AG09309 (cell line): ENCODE measurements at regions not wholly inside any gene's neighbourhood (a gene's known extent, or its start where the extent isn't known, plus 50 kb on each side); places are given as distances from the start of the nearest gene placed in this dataset.

Experiments
- DNase-seq: peaks from one replicate; pipeline ENCODE4 v3.0.0-alpha.2; 2010; ENCODE audit warnings: low read depth
- H3K4me3 ChIP-seq: 2 replicates; pipeline ENCODE4 v1.5.1; 2011; ENCODE audit warnings: mild to moderate bottlenecking, low read depth, low read length, moderate library complexity; ENCODE audit not compliant: control insufficient read depth
- TF ChIP-seq, protein P1 (sequence below): IDR thresholded peaks from 2 replicates; pipeline ENCODE4 v1.5.1; 2011; ENCODE audit warnings: mild to moderate bottlenecking, low read depth, low read length, inconsistent platforms; ENCODE audit not compliant: insufficient read depth, control insufficient read depth; ENCODE audit errors: missing control alignments

DNA sequence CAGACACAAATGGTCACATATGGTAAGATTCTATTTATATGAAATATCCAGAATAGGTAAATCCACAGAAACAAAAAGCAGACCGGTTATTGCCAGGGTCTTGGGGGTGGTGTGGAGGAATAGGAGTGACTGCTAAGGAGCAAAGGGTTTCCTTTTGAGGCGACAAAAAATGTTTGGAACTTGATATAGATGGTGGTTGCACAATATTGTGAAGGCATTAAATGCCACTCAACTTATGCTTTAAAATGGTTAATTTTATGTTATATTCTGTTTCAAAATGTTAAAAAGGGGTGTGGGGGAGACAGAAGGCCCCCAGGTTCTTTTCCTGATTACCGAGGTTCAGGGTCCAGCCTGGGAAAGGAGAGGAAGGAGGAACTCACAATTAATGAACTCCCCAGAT, 304.4 kb downstream of the RRAGC start:
- DNase-seq, result no peak
- no peak overlapping the region for H3K4me3 ChIP-seq
- TF ChIP-seq, protein P1, sequence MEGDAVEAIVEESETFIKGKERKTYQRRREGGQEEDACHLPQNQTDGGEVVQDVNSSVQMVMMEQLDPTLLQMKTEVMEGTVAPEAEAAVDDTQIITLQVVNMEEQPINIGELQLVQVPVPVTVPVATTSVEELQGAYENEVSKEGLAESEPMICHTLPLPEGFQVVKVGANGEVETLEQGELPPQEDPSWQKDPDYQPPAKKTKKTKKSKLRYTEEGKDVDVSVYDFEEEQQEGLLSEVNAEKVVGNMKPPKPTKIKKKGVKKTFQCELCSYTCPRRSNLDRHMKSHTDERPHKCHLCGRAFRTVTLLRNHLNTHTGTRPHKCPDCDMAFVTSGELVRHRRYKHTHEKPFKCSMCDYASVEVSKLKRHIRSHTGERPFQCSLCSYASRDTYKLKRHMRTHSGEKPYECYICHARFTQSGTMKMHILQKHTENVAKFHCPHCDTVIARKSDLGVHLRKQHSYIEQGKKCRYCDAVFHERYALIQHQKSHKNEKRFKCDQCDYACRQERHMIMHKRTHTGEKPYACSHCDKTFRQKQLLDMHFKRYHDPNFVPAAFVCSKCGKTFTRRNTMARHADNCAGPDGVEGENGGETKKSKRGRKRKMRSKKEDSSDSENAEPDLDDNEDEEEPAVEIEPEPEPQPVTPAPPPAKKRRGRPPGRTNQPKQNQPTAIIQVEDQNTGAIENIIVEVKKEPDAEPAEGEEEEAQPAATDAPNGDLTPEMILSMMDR, result no peak

DNA sequence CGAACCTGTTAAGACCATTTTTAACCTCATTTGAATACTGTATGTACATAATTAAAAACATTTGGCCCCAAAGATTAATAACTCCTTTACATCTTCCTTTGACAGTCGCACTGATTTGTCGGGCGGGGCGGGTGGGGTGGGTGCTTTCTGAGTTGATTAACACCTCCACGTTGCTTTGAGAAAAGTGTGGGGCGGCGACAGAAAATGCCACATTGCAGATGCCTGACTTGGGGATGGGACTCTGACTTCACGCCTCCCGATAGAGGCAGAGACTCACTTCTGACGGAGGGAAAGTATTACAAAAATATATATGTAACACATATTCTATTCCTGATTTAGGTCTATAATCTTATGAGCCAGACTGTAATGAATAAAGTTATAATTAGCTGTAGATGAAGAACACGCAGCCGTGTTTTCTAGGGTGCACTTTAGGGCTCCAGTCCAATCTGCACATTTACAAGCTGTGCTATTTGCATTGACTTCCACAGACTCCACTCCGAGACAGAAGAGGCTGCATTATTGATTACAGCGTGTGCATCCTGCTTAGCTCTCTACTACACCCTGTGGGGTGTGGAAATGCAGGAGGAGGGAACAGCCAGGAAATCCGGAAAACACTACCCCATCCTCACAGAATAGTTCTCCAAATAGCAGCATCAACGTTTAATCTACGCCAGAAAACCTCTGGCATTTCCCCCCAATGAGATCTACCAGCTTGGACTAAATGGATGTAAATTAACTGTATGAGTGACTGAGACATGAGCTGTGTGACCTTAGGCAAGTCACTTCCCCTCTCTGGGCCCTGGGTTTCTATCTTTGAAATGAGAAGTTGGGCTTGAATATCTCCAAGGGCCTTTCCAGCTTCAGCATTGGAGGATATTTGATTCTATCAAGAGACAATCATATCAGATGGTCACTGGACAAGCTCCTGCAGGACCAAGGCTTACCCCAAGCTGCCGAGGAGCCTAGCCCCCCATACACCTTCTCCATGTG, 308.0 kb downstream of the RRAGC start:
- no peak overlapping the region for H3K4me3 ChIP-seq
- no peak for DNase-seq
- TF ChIP-seq, protein P1, result no peak

DNA sequence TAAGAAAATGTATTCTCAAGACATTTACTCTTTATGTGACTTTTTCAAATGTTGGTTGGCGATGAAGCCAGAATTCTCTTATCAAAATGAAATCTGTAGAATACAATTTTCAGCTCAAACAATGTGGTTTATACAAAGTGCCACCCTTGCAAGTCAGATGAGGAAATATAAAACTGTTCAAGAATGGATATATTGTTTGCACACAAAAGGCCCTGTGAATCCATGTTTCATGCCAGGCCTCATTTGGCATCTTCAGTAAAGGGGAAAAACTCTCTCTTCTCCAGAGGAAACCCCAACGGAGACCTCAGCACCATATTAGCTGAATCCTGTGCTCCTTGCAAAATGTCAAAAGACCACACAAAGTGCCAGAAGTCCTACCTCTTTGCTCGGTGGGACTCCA, 310.4 kb downstream of the RRAGC start:
- H3K4me3 ChIP-seq, result no peak overlapping the region
- DNase-seq, result no peak
- TF ChIP-seq, protein P1, result no peak

DNA sequence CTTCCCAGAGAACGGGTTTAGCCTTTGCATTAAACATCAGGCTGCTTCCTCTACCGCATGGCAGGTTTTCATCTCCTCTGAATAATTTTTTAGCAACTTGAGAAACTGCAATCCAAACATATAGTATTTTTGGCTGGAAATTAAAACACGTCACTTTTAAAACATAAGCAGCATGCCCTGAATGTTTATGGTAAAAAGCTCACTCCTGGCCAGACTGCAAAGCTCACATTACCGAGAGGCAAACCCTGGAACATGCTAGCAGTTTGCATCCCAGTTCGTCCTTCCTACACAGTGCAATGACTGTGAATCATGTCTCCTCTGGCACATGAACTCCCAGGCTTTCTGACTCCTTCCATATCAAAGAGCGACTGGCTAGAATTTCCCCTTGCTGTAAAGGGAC, 312.3 kb downstream of the RRAGC start:
- TF ChIP-seq, protein P1, result no peak
- no peak overlapping the region for H3K4me3 ChIP-seq

DNA sequence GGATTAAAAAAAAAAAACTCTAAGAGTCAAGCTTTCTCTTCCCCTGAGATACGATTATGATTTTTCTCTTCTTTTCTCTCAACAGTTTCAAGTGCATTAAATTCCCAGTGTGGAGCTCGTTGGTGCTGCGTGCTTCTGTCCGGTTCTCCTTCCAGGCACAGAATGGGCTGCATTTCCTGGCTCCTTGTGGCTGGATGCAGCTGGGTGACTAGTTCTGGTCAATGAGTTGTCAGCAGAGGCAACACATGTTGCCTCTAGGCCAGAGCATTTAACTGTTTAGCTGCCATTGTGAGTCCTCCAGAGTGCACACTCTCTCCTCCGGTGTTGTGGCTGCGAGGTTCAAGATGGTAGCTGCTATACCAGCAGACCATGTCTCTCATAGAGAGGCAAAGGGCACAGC, 312.9 kb downstream of the RRAGC start:
- DNase-seq, result no peak
- no peak overlapping the region for H3K4me3 ChIP-seq
- TF ChIP-seq, protein P1, result no peak

More for the DNA sequence above, 312.3 kb downstream of the RRAGC start:
- DNase-seq, result no peak

DNA sequence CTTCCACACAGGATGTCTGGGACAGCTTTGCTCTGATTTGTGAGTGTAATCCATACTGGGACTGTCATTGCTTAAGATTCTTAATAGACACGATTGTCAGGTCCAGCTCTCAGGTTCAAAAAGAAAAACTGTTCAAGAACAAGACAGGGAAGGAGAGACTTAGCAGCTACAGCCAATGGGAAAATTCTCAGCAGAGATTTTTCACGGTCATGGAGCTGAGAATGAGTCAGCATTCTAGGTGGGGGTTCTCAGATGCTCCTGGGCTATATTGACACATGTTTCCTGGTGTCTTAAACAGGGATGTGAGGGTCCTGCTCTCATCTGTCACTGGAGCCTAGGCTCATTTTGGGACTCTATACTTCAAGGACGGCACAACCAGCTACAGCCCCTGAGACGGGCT, 318.3 kb downstream of the RRAGC start:
- no peak overlapping the region for H3K4me3 ChIP-seq
- TF ChIP-seq, protein P1, result no peak
- no peak for DNase-seq

DNA sequence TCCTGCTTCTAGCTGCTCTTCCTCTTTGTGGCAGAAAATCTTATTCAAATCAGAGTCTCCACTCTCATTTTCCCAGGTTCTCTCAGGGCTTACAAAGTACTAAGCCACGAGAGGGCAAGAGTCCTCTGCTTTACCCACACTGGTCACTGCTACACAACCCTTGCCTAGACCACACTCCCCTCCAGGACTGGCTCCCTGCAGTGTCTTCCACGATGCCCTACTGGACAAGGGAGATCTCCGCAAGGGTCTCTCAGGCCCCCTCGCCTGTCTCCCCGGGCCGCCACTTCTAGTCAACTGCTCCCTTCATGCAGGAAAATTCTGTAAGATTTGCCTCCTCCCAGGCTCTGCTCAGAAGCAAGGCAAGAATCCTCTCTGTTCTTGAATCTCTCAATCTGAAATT, 319.6 kb downstream of the RRAGC start:
- H3K4me3 ChIP-seq, result no peak overlapping the region
- no peak for DNase-seq
- TF ChIP-seq, protein P1, result no peak
